IMR-90 (cell line): ENCODE measurements at regions not wholly inside any gene's neighbourhood (a gene's known extent, or its start where the extent isn't known, plus 50 kb on each side); places are given as distances from the start of the nearest gene placed in this dataset.

ENCODE experiments used
- ATAC-seq: fragments of 200-7000 bp; cut with Tn5 transposase; 2 replicates; pipeline ENCODE4 v1.9.1; 2020; ENCODE audit warnings: low read depth, mild to moderate bottlenecking, moderate library complexity
- BruUV-seq: library from RNA; stranded (reverse); fragments of 400-500 nt; replicated peaks from 2 replicates; lab custom pipeline; 2021; lab: Mats Ljungman, UMichigan
- CTCF ChIA-PET: fragments of 300-600 bp; formaldehyde crosslinking; extraction: SDS; loops from one replicate; lab custom pipeline; 2021; ENCODE audit warnings: antibody characterized with exemption; lab: Yijun Ruan, JAX
- POLR2A ChIA-PET: fragments of 300-600 bp; sonication (Branson Sonifier 250); formaldehyde crosslinking; loops from one replicate; lab custom pipeline; 2022; ENCODE audit warnings: antibody characterized with exemption; ENCODE audit not compliant: unreplicated experiment; lab: Charles Lee
- DNase-seq: peaks from one replicate; pipeline ENCODE4 v3.0.0; 2013
- H2AFZ ChIP-seq: replicated peaks from 2 replicates; pipeline ENCODE3; 2013; ENCODE audit warnings: low read length, mild to moderate bottlenecking; ENCODE audit not compliant: poor library complexity
- H2AK5ac ChIP-seq: 2 replicates; pipeline ENCODE4 v1.6.1; 2013; ENCODE audit warnings: low read depth, low read length, inconsistent platforms
- H2AK9ac ChIP-seq: replicated peaks from 2 replicates; pipeline ENCODE3; 2013; ENCODE audit warnings: mild to moderate bottlenecking, low read depth, low read length, moderate library complexity; ENCODE audit not compliant: poor library complexity
- H2BK120ac ChIP-seq: 2 replicates; pipeline ENCODE4 v1.6.1; 2013; ENCODE audit warnings: low read depth, low read length, inconsistent platforms
- H2BK15ac ChIP-seq: 3 replicates; pipeline ENCODE4 v1.6.1; 2013; ENCODE audit warnings: low read depth, low read length, inconsistent platforms
- H2BK20ac ChIP-seq: 2 replicates; pipeline ENCODE4 v1.6.1; 2013; ENCODE audit warnings: low read depth, mild to moderate bottlenecking, inconsistent platforms, low read length, moderate library complexity
- H2BK5ac ChIP-seq: 2 replicates; pipeline ENCODE4 v1.6.1; 2013; ENCODE audit warnings: mild to moderate bottlenecking, low read depth, low read length, inconsistent platforms; ENCODE audit not compliant: poor library complexity, severe bottlenecking
- H3K14ac ChIP-seq: replicated peaks from 2 replicates; pipeline ENCODE4 v1.6.1; 2013; ENCODE audit warnings: low read depth, low read length, inconsistent platforms
- H3K18ac ChIP-seq: 2 replicates; pipeline ENCODE4 v1.6.1; 2013; ENCODE audit warnings: low read depth, low read length, control low read depth
- H3K23ac ChIP-seq: 2 replicates; pipeline ENCODE4 v1.6.1; 2013; ENCODE audit warnings: low read depth, low read length, inconsistent platforms
- H3K27ac ChIP-seq: 2 replicates; pipeline ENCODE4 v1.5.1; 2013; ENCODE audit warnings: mild to moderate bottlenecking, control low read depth, low read length; ENCODE audit not compliant: insufficient read depth
- H3K27me3 ChIP-seq: 2 replicates; pipeline ENCODE4 v1.6.1; 2013; ENCODE audit warnings: low read length; ENCODE audit not compliant: control insufficient read depth, insufficient read depth
- H3K36me3 ChIP-seq: 2 replicates; pipeline ENCODE4 v1.6.1; 2013; ENCODE audit warnings: low read length, mixed read lengths; ENCODE audit not compliant: control insufficient read depth, insufficient read depth
- H3K4ac ChIP-seq: 2 replicates; pipeline ENCODE4 v1.6.1; 2013; ENCODE audit warnings: low read depth, low read length, inconsistent platforms
- H3K4me1 ChIP-seq: 2 replicates; pipeline ENCODE4 v1.6.1; 2013; ENCODE audit warnings: low read length, mixed read lengths; ENCODE audit not compliant: control insufficient read depth, insufficient read depth
- H3K4me2 ChIP-seq: 2 replicates; pipeline ENCODE4 v1.6.1; 2013; ENCODE audit warnings: low read depth, mild to moderate bottlenecking, control low read depth, low read length, moderate library complexity
- H3K4me3 ChIP-seq: 2 replicates; pipeline ENCODE4 v1.5.1; 2013; ENCODE audit warnings: low read depth, mild to moderate bottlenecking, control low read depth, low read length, moderate library complexity; ENCODE audit not compliant: insufficient read depth
- H3K56ac ChIP-seq: 2 replicates; pipeline ENCODE4 v1.6.1; 2013; ENCODE audit warnings: low read length, inconsistent platforms; ENCODE audit not compliant: insufficient read depth; ENCODE audit errors: extremely low read depth
- H3K79me1 ChIP-seq, 2 experiments: 2 replicates each; pipeline ENCODE4 v1.6.1; 2013; ENCODE audit warnings: low read length in 2 of 2, inconsistent platforms in 1 of 2, low read depth in 1 of 2
- H3K9ac ChIP-seq: 2 replicates; pipeline ENCODE4 v1.6.1; 2013; ENCODE audit warnings: low read depth, low read length, control low read depth
- H3K9me1 ChIP-seq: 2 replicates; pipeline ENCODE4 v1.6.1; 2013; ENCODE audit warnings: low read length, inconsistent platforms; ENCODE audit not compliant: insufficient read depth
- H3K9me3 ChIP-seq: 2 replicates; pipeline ENCODE4 v1.6.1; 2013; ENCODE audit warnings: low read length; ENCODE audit not compliant: control insufficient read depth, insufficient read depth
- H4K20me1 ChIP-seq: 2 replicates; pipeline ENCODE4 v1.6.1; 2013; ENCODE audit warnings: low read length, inconsistent platforms; ENCODE audit not compliant: insufficient read depth
- H4K5ac ChIP-seq: 2 replicates; pipeline ENCODE4 v1.6.1; 2013; ENCODE audit warnings: mild to moderate bottlenecking, low read depth, low read length, control low read depth
- H4K8ac ChIP-seq, 2 experiments: 2 replicates each; pipeline ENCODE4 v1.6.1; 2013; ENCODE audit warnings: low read depth in 2 of 2, low read length in 2 of 2, control low read depth in 1 of 2, inconsistent platforms in 1 of 2
- H4K91ac ChIP-seq: 2 replicates; pipeline ENCODE4 v1.6.1; 2013; ENCODE audit warnings: low read depth, low read length, inconsistent platforms; ENCODE audit not compliant: insufficient read depth
- BHLHE40 ChIP-seq: fragments of 150-350 bp; IDR thresholded peaks from 2 replicates; pipeline ENCODE4 v1.6.1; 2016; ENCODE audit warnings: mild to moderate bottlenecking, low read depth, low read length
- CEBPB ChIP-seq: IDR thresholded peaks from 2 replicates; pipeline ENCODE4 v1.6.1; 2012; ENCODE audit warnings: low read depth, low read length, improper control_type of control experiment
- CHD1 ChIP-seq: IDR thresholded peaks from 2 replicates; pipeline ENCODE4 v1.6.1; 2012; ENCODE audit warnings: low read depth, low read length, improper control_type of control experiment
- FOS ChIP-seq: fragments of 150-350 bp; IDR thresholded peaks from 2 replicates; pipeline ENCODE4 v1.6.1; 2016; ENCODE audit warnings: low read depth, low read length
- MAFK ChIP-seq: IDR thresholded peaks from 2 replicates; pipeline ENCODE4 v1.6.1; 2012; ENCODE audit warnings: low read depth, low read length, improper control_type of control experiment
- MAZ ChIP-seq: IDR thresholded peaks from 2 replicates; pipeline ENCODE4 v1.6.1; 2012; ENCODE audit warnings: low read depth, mild to moderate bottlenecking, low read length, improper control_type of control experiment, moderate library complexity, borderline replicate concordance
- MXI1 ChIP-seq: IDR thresholded peaks from 2 replicates; pipeline ENCODE4 v1.6.1; 2012; ENCODE audit warnings: low read depth, mild to moderate bottlenecking, low read length, moderate library complexity, borderline replicate concordance
- NFE2L2 ChIP-seq: fragments of 150-350 bp; IDR thresholded peaks from 2 replicates; pipeline ENCODE4 v1.6.1; 2016; ENCODE audit warnings: low read depth, mild to moderate bottlenecking, low read length
- POLR2A ChIP-seq: IDR thresholded peaks from 2 replicates; pipeline ENCODE4 v1.6.1; 2012; ENCODE audit warnings: mild to moderate bottlenecking, low read depth, low read length
- RAD21 ChIP-seq: IDR thresholded peaks from 2 replicates; pipeline ENCODE4 v1.6.1; 2012; ENCODE audit warnings: low read length, improper control_type of control experiment
- RCOR1 ChIP-seq: IDR thresholded peaks from 2 replicates; pipeline ENCODE4 v1.6.1; 2012; ENCODE audit warnings: mild to moderate bottlenecking, low read length, improper control_type of control experiment; ENCODE audit not compliant: insufficient replicate concordance
- RFX5 ChIP-seq: IDR thresholded peaks from 2 replicates; pipeline ENCODE4 v1.8.0; 2012; ENCODE audit warnings: low read depth, mild to moderate bottlenecking, low read length, moderate library complexity
- SMC3 ChIP-seq: fragments of 150-350 bp; IDR thresholded peaks from 2 replicates; pipeline ENCODE4 v1.6.1; 2016; ENCODE audit warnings: low read depth, mild to moderate bottlenecking, antibody characterized with exemption, low read length, moderate library complexity
- WGBS, 2 experiments: methylation state at CpG; one replicate each; pipeline versions ENCODE4 v1.1.5 to v1.1.7; 2013; ENCODE audit warnings: missing lambda C conversion rate in 2 of 2; ENCODE audit not compliant: insufficient read length in 1 of 2; ENCODE audit errors: extremely low coverage in 2 of 2; 5-methylcytosine and 5-hydroxymethylcytosine counted together
- dilution Hi-C: fragments of 300-500 bp; cut with HindIII; formaldehyde crosslinking; loops from one replicate; pipeline ENCODE4 v1.14.3; 2018; ENCODE audit warnings: low sequenced_read_pairs; ENCODE audit not compliant: unreplicated experiment
- in situ Hi-C: fragments of 300-500 bp; cut with MboI; formaldehyde crosslinking; loops from 3 replicates; pipeline ENCODE4 v1.14.3; 2019; ENCODE audit warnings: low sequenced_read_pairs, inconsistent platforms, mixed read lengths
- intact Hi-C: fragments of 100-400 bp; cut with micrococcal nuclease; formaldehyde crosslinking; loops from 2 replicates; pipeline ENCODE4 v1.10.0; 2022
- TF ChIP-seq, protein P1 (sequence below): conservative IDR thresholded peaks from 2 replicates; pipeline ENCODE4 v1.5.1; 2012; ENCODE audit warnings: mild to moderate bottlenecking, low read depth, low read length, improper control_type of control experiment
- TF ChIP-seq, protein P2 (sequence below): fragments of 150-350 bp; IDR thresholded peaks from 2 replicates; pipeline ENCODE4 v1.6.1; 2016; ENCODE audit warnings: low read depth, mild to moderate bottlenecking, low read length, moderate library complexity, borderline replicate concordance
- TF ChIP-seq, protein P3 (sequence below): fragments of 150-350 bp; IDR thresholded peaks from 2 replicates; pipeline ENCODE4 v1.6.1; 2017; ENCODE audit warnings: mild to moderate bottlenecking, antibody characterized with exemption, low read length, low read depth

DNA sequence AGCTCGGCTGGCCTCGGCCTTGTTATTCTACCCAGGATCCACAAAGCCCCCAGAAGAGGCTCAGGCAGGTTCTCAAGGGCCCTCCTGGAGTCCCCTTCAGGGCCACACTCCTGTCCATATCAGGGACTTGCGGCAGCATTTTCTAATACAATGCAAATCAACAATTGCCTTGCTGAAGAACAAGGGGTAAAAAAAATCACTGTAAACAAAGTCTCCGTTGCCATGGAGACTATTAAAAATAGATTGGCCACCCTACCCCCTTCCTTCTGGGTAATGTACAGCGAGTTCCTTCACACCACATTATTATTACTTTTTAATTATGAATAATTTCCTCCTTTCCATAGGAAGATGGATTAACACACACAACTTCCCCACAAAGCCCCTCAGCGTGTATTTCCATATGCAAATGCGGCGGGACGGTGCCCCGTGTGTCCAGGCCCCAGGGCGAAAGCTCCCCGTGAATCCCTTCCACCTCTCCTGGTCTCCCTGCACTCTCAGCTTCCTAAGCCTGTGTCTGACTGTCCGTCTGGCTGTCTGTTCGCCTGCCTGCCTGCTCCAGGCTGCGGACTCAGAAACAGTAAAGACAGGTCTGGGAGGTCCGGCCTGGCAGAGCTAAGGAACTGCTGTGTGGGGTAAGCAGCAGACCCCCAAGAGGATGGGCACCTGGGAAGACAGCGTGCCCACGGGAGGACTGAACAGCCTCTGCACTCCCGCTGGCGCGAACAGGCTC is 196.6 kb downstream of the RBFOX3 start:
- H3K4me2 ChIP-seq: no peak overlapping the region
- no peak overlapping the region for H2AK5ac ChIP-seq
- POLR2A ChIA-PET: no interaction called here
- H3K36me3 ChIP-seq: no peaks in the 10 kb centered on the region
- in situ Hi-C loops: no loop called here
- intact Hi-C loops: no loop called here
- no peak overlapping the region for H2BK120ac ChIP-seq
- H3K4ac ChIP-seq: no peak overlapping the region
- H3K4me3 ChIP-seq: no peak overlapping the region
- no peak for TF ChIP-seq MAZ
- no peak for TF ChIP-seq CHD1
- TF ChIP-seq MXI1: no peak
- no peak for TF ChIP-seq BHLHE40
- no peak for TF ChIP-seq MAFK
- TF ChIP-seq RAD21: no peak
- no peak for TF ChIP-seq POLR2A
- TF ChIP-seq, protein P1, sequence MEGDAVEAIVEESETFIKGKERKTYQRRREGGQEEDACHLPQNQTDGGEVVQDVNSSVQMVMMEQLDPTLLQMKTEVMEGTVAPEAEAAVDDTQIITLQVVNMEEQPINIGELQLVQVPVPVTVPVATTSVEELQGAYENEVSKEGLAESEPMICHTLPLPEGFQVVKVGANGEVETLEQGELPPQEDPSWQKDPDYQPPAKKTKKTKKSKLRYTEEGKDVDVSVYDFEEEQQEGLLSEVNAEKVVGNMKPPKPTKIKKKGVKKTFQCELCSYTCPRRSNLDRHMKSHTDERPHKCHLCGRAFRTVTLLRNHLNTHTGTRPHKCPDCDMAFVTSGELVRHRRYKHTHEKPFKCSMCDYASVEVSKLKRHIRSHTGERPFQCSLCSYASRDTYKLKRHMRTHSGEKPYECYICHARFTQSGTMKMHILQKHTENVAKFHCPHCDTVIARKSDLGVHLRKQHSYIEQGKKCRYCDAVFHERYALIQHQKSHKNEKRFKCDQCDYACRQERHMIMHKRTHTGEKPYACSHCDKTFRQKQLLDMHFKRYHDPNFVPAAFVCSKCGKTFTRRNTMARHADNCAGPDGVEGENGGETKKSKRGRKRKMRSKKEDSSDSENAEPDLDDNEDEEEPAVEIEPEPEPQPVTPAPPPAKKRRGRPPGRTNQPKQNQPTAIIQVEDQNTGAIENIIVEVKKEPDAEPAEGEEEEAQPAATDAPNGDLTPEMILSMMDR: no peak
- no peak for TF ChIP-seq RCOR1
- TF ChIP-seq NFE2L2: no peak
- TF ChIP-seq, protein P2, sequence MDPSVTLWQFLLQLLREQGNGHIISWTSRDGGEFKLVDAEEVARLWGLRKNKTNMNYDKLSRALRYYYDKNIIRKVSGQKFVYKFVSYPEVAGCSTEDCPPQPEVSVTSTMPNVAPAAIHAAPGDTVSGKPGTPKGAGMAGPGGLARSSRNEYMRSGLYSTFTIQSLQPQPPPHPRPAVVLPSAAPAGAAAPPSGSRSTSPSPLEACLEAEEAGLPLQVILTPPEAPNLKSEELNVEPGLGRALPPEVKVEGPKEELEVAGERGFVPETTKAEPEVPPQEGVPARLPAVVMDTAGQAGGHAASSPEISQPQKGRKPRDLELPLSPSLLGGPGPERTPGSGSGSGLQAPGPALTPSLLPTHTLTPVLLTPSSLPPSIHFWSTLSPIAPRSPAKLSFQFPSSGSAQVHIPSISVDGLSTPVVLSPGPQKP: no peak
- TF ChIP-seq RFX5: no peak
- no peak for TF ChIP-seq FOS
- no peak for TF ChIP-seq SMC3
- no peak for TF ChIP-seq CEBPB
- TF ChIP-seq, protein P3, sequence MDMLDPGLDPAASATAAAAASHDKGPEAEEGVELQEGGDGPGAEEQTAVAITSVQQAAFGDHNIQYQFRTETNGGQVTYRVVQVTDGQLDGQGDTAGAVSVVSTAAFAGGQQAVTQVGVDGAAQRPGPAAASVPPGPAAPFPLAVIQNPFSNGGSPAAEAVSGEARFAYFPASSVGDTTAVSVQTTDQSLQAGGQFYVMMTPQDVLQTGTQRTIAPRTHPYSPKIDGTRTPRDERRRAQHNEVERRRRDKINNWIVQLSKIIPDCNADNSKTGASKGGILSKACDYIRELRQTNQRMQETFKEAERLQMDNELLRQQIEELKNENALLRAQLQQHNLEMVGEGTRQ: no peak
- no peak overlapping the region for H4K91ac ChIP-seq
- peaks cover 7% of the 10 kb centered on the region; the same call in 1 of the 2 replicates for H3K27me3 ChIP-seq
- dilution Hi-C loops: no loop called here
- DNase-seq: no peak
- H2AFZ ChIP-seq: no peak overlapping the region
- H2BK5ac ChIP-seq: no peak overlapping the region
- H3K14ac ChIP-seq: no peak overlapping the region
- H4K8ac ChIP-seq: no peak overlapping the region
- no peaks in the 10 kb centered on the region for H3K9me1 ChIP-seq
- H3K23ac ChIP-seq: no peak overlapping the region
- CTCF ChIA-PET: no interaction called here
- no peak overlapping the region for H3K56ac ChIP-seq
- no peak overlapping the region for H2BK15ac ChIP-seq
- no peak overlapping the region for H3K18ac ChIP-seq
- H4K5ac ChIP-seq: no peak overlapping the region
- no peaks in the 10 kb centered on the region for H3K9me3 ChIP-seq
- H3K27ac ChIP-seq: no peak overlapping the region
- no peaks in the 10 kb centered on the region for H3K79me1 ChIP-seq
- no peak overlapping the region for H2AK9ac ChIP-seq
- H2BK20ac ChIP-seq: no peak overlapping the region
- 20% methylated on average over 1 of the region's 21 CpGs; no CpG with 5 or more reads in 1 of the 2 experiments for WGBS, 2 experiments
- no peaks in the 10 kb centered on the region for H3K4me1 ChIP-seq
- no peaks in the 10 kb centered on the region for H4K20me1 ChIP-seq
- no TSS peak for BruUV-seq
- ATAC-seq: no peak
- H3K9ac ChIP-seq: no peak overlapping the region
